AG09319 (cell line): ENCODE measurements at regions not wholly inside any gene's neighbourhood (a gene's known extent, or its start where the extent isn't known, plus 50 kb on each side); places are given as distances from the start of the nearest gene placed in this dataset.

Experiments
- DNase-seq: peaks from one replicate; pipeline ENCODE4 v3.0.0-alpha.2; 2010; ENCODE audit warnings: low read depth; ENCODE audit errors: extremely low read depth
- TF ChIP-seq, protein P1 (sequence below): IDR thresholded peaks from 2 replicates; pipeline ENCODE4 v1.5.1; 2011; ENCODE audit warnings: low read depth, mild to moderate bottlenecking, inconsistent platforms, low read length, moderate library complexity

DNA sequence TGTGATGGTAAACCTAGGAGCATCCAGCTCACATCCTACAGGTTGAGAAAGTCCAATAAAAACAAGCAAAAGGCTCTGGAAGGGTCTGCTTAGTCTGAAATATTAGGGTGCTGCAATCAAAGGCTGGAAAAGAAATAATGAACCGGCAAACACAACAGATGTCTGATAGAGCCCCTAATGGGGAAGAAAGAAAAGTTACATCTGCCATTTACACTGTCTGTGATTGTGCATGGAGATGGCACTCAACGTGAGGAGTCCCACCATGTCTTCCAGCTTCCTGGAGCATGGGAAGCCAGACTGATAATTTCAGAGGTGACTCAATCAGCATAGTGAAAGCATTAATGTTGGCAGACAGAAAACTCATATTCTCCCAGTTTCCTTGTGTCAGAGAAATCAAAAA, 307.8 kb downstream of the EPHA4 start:
- TF ChIP-seq, protein P1, sequence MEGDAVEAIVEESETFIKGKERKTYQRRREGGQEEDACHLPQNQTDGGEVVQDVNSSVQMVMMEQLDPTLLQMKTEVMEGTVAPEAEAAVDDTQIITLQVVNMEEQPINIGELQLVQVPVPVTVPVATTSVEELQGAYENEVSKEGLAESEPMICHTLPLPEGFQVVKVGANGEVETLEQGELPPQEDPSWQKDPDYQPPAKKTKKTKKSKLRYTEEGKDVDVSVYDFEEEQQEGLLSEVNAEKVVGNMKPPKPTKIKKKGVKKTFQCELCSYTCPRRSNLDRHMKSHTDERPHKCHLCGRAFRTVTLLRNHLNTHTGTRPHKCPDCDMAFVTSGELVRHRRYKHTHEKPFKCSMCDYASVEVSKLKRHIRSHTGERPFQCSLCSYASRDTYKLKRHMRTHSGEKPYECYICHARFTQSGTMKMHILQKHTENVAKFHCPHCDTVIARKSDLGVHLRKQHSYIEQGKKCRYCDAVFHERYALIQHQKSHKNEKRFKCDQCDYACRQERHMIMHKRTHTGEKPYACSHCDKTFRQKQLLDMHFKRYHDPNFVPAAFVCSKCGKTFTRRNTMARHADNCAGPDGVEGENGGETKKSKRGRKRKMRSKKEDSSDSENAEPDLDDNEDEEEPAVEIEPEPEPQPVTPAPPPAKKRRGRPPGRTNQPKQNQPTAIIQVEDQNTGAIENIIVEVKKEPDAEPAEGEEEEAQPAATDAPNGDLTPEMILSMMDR: no peak
- no peak for DNase-seq

DNA sequence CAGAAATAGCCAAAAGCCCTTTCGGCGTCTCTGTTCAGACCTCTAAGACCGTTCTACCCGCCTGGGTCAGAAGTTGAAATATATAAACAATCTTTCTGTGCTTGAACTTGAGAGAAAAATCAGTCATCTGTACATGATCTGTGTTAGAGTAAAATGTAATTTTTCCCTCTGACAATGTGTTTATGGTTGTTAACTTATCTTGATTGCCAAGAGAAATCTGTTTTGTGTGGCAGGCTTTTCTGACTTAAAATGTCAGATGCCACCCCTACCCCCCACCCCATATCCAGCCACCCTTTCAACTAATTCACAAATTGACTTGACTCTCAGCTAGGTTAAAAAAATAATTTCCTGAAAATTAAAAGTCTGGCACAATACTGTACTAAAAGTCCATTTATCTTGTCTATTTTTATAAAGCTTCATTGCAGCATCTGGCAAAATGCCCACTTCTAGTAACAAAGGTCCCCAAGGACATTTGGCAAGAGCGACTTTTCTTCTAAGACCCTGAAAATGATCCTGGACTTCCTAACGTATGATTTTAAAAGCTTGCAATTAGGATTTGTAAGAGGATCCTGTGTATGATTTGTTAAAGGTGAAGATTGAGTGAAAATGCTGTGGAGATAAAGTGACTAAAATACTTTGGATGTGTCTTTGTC, 304.2 kb downstream of the EPHA4 start:
- TF ChIP-seq, protein P1: no peak
- no peak for DNase-seq

DNA sequence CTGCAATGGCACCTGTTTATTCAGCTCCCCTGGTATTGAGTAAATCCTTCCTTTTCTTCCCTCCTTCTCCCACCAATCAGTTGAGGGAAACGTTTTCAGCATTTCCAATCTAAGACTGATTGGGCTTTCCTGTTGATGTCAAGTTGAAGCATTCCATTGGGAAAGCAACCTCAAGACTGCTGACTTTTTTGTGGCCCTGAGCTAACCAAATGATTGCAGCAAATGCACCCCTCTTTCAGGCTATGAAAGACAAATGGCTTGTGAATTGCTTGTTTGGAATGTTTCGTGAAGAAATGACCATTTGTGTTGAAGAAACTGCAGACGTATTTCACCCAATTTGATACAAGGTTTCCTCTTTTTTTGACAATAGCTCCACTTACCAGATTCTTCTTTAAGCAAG, 303.5 kb downstream of the EPHA4 start:
- TF ChIP-seq, protein P1: no peak
- DNase-seq: no peak

DNA sequence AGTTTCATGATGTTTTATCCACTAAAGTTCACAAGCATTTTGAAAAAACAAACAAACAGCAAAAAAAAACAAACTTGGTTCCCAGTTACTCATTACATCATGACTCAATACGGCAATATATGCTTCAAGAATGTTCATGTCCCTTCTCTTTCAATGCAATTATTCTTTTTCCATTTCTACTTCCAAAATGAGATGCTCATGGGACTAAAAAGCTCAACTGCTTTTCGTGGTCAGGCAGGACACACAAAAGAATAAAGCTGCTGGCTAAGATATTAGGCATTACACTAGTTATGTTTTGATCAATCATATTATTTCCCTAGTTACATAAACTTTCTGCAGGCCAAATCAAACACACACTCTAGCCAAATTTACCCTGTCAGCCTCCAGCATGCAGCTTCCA, 301.3 kb downstream of the EPHA4 start:
- no peak for DNase-seq
- TF ChIP-seq, protein P1: no peak

DNA sequence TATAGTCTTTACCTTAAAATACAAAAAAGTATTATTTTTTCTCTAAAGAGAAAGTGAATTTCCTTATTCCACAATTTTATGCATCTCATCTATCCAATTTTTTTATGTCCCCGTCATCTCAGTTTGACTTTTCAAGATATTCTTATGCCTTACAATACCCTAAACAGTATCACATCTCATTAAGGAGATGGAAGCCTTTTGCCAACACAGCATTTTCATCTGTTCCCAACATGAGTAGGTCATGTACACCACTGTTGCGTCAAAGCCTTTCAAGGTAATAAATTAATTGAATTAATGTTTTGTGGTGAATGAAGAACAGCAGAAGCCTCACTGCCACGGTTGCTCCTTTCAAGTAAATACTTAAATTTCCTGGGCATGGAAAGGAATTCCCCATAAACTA, 299.4 kb downstream of the EPHA4 start:
- TF ChIP-seq, protein P1: no peak
- DNase-seq: no peak

DNA sequence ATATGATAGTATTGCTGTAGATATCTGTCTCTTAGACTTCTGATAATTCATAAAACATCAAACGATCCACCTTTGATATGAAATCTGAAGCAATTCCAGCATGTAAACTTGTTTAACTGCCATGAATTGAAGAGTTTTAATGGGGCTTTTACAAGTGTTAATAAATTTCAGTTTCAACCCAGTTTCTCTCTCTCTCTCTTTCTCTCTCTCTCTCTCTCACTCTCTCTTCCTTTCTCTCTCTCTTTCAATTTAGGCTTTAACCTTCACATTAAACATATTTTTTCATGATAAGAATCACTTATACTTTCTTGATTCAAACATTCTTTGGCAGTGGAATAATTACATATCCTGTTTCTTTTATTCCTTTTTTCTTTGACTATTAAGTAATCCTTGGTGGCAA, 296.1 kb downstream of the EPHA4 start:
- no peak for DNase-seq
- TF ChIP-seq, protein P1: no peak

DNA sequence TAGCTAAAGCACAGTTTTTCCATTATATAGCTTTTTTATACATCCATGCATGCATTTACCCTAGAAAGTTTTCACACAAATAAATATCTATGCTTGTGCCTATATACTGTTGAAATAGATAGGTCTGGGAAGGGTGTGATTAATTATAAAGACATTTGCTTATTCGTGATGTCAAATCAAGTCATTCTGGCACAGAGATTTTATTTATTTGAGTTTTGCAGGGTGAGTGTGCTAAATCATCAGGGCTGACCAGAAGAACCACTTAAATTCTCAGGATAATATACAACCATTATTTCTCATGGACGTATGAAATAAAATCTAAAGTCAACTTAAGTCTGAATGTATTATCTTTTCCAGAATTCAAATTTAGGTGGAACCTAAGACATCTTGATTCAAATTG, 295.5 kb downstream of the EPHA4 start:
- TF ChIP-seq, protein P1: no peak

More for the DNA sequence above, 295.5 kb downstream of the EPHA4 start:
- DNase-seq: no peak
